OCI-LY3 (cell line): ENCODE measurements at regions not wholly inside any gene's neighbourhood (a gene's known extent, or its start where the extent isn't known, plus 50 kb on each side); places are given as distances from the start of the nearest gene placed in this dataset.

ENCODE experiments used
- CTCF ChIP-seq: fragments of 200-600, 300-600 bp; sonication (generic); IDR thresholded peaks from 2 replicates; pipeline ENCODE4 v1.5.1; 2014; ENCODE audit warnings: antibody characterized with exemption, low read length, low read depth
- EZH2phosphoT487 ChIP-seq: fragments of 200-600 bp; shearing (Covaris generic); IDR thresholded peaks from 2 replicates; pipeline ENCODE4 v1.6.1; 2018; ENCODE audit warnings: antibody characterized with exemption, mixed run types, low read depth

GRCh38 chr18:43961722-43962121 lies 684.4 kb upstream of the SYT4 start:
- TF ChIP-seq CTCF (no peak), EZH2phosphoT487 (no peak)
